Epithelial cell of esophagus (primary cell): ENCODE measurements at regions not wholly inside any gene's neighbourhood (a gene's known extent, or its start where the extent isn't known, plus 50 kb on each side); places are given as distances from the start of the nearest gene placed in this dataset.
"Not testable (repeated sequence)": the region's sequence is repeated elsewhere in the genome, so short reads cannot be mapped to it uniquely, and the experiment has no call there.

Experiments used
- DNase-seq: peaks from one replicate; pipeline ENCODE4 v3.0.0; 2010; ENCODE audit warnings: low read depth
- H3K4me3 ChIP-seq: 2 replicates; pipeline ENCODE4 v1.5.1; 2011; ENCODE audit warnings: mild to moderate bottlenecking, low read length, control low read depth
- CTCF ChIP-seq: IDR thresholded peaks from 2 replicates; pipeline ENCODE4 v1.5.1; 2011; ENCODE audit warnings: low read depth, mild to moderate bottlenecking, low read length, control low read depth, inconsistent platforms; ENCODE audit not compliant: insufficient read depth; ENCODE audit errors: missing control alignments

GRCh38 chr12:131385313-131386166, 325.4 kb upstream of the SFSWAP start:
- no peak for DNase-seq
- no peak overlapping the region for H3K4me3 ChIP-seq
- TF ChIP-seq CTCF, result no peak

- no peak for TF ChIP-seq CTCF
- no peak overlapping the region for H3K4me3 ChIP-seq
- DNase-seq, result no peak
These were observed 324.7 kb upstream of the SFSWAP start for GRCh38 chr12:131386167-131386521.

GRCh38 chr12:131386781-131387180, 324.1 kb upstream of the SFSWAP start:
- H3K4me3 ChIP-seq, result no peak overlapping the region
- no peak for DNase-seq
- no peak for TF ChIP-seq CTCF

GRCh38 chr12:131387281-131388163, 323.4 kb upstream of the SFSWAP start:
- no peak for DNase-seq
- H3K4me3 ChIP-seq, result no peak overlapping the region
- no peak for TF ChIP-seq CTCF

- not testable (repeated sequence) for H3K4me3 ChIP-seq, DNase-seq
These were observed 322.5 kb upstream of the SFSWAP start for GRCh38 chr12:131388164-131389053.

- no peak overlapping the region for H3K4me3 ChIP-seq
- TF ChIP-seq CTCF, result no peak
- DNase-seq, result no peak
These were observed 321.6 kb upstream of the SFSWAP start for GRCh38 chr12:131389054-131390013.
